ENCODE measurements at regions not wholly inside any gene's neighbourhood (a gene's known extent, or its start where the extent isn't known, plus 50 kb on each side); places are given as distances from the start of the nearest gene placed in this dataset.

DNA sequence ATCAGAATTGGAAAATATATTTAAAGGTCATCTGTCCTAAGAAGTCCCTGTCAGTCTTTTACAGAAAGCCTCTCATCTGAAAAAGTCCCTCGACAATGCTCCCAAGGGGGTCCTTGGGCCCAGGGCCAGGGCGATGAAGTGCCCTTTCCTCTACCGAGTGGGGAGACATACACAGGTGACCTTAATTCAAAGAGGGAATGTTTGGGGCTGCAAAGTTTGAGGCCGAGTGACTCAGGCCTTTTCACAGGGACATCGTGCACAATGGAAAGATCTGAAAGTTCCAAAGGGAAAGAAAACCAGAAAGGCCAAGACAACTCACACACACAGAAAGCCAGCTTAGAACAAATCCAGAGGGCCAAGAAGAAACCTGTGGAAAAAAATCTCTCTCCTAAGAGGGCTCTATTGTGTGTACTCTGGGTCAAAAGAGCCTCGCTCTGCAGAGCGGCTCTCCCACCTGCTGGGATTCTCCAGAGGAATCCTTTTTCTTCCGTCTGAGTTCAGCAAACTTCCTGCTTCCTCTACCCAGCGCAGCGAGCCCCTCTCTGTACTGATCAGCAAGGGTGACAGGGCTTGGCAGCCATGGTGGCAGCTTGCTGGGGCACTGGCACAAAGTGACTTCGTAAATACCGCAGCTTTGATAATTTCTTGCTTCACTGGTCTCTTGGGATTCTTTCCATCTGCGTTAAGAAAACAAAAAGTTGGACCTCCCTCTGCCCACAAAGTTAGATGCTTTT, 259.1 kb downstream of the OPA1 start:
- DNase-seq = no peak

GRCh38 chr3:193852901-193853300, 259.9 kb downstream of the OPA1 start:
- no peak for DNase-seq

DNA sequence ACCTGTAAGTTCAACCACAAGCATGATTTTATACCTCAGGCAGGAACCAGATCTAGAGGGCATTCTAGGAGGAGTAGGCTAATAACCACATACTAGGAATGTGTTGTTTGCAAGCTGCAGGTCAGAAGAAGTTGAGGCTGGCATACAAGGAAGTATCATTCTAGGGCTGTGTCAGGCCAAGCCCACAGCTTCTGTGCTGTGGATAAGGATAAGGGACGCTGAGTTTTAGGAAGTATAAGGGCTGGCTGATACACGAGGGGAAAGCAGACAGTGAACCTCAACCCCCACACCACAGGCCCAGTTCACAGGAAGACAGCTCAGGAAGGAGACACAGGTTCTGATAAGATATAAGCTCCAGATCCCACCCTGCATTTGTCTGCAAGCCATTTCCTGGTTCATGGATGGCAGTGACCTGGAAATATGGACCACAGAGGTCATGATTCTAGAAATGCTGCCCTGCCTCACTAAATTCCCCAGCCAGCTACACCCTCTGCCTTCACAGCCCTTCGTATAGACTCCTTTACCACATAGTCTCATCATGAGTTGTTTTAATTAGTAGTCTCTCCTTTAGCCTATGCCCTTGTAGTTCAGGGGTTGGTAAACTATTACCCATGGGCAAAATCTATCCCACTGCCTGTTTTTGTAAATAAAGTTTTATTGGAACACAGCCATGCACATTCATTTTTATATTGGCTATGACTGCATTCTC, 260.7 kb downstream of the OPA1 start:
- DNase-seq = no peak

GRCh38 chr3:193857996-193858395, 265.0 kb downstream of the OPA1 start:
- DNase-seq = no peak

- DNase-seq = no peak
Observed at GRCh38 chr3:193859195-193859594, 266.2 kb downstream of the OPA1 start.

GRCh38 chr3:193861012-193861411, 268.0 kb downstream of the OPA1 start:
- no peak for DNase-seq

- DNase-seq = no peak
Observed at GRCh38 chr3:193862843-193863242, 269.8 kb downstream of the OPA1 start.

- no peak for DNase-seq
Observed at GRCh38 chr3:193863657-193864357, 270.8 kb downstream of the OPA1 start.

DNA sequence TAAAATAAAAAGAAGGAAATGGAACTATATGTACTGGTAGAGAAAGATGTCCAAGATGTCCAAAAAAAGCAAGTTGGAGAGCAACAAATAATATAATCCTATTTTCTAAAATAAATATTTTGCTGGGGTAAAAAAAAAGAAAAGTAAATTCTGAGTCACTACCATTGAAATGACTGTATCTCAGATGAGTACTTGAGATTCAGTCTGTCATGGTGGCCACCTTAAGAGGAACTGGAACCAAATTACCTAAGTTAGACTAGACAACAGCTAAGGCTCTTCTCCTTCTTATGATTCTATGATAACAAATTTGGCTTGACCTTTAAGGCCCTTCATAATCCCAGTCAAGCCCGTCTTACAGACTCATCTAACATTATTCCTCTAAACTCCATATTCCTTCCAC, 270.6 kb upstream of the HES1 start:
- DNase-seq = no peak

DNA sequence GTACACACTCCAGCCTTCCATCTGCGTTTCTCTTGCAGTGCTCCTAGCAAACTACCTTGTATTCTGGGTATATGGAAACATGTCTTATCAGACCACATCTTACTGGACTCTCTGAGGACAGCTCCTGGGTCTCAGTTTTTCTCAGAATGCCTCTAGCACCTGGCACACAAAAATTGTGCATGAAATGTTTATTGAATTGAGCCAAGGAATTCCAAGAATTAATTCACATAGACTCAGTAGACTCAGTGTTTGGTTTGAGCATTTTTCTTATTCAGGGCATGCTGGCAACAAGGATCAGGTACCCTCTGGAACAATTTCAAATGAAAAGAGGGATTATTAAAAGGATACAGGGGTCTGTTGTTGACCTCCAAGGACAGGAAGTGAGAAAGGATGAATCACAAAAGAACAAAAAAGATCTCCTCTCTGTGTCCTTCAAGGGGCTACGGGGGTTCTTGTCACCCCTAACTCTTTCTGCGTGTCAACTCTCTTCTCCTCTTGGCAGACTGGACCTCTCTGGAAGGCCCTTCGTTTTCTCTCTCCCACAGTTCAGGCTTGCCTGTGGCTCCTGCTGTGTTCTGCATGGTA, 270.0 kb upstream of the HES1 start:
- no peak for DNase-seq

- no peak for DNase-seq
Observed at GRCh38 chr3:193868590-193868989, 267.4 kb upstream of the HES1 start.

DNA sequence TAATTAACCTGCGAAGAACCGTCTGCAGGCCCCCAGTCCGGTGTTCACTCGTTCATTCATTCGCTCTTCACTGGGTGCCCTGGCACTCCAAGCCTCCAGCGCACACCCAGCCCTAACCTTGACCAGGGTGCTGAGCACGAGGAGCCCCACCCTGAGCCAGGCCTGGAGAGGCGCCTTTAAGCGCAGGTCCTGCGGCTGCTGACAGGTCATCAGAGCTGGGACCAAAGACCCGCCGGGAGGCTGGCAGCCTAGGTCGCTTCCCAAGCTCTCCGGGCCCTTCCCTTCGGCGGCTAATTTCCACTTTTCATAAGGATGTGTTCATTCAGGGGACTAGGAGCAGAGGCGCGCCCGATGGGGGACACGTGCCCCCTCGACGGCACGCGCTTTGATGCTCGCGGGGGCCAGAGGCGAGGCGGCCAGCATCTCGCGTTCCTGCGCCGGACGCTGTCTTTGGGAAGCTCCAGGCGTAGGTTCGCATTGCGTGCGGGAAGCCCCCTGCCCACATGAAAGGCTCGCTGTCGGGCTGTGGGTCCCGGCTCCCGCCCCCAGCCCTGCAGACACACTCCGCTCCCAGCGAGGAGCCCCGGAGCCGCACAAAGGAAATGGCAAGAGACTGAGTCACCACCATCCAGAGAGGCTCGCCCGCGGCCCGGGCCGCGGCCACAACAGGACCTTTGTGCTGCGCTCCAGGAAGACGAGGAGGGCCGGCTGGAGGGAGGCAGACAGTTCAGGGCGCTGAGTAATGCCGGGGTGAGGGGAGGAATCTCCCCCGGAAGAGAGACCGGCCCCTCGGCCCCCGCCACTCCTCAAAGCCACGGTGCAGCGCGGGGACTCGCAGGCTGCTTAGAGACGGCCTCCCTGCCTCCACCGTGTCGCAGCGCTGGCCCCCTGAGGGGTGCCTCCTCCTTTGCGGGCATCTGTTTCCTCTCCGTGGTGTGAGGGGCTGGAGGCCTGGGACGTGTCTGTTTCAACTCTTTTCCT, 266.4 kb upstream of the HES1 start:
- DNase-seq = no peak

GRCh38 chr3:193870376-193871219, 265.4 kb upstream of the HES1 start:
- no peak for DNase-seq

DNA sequence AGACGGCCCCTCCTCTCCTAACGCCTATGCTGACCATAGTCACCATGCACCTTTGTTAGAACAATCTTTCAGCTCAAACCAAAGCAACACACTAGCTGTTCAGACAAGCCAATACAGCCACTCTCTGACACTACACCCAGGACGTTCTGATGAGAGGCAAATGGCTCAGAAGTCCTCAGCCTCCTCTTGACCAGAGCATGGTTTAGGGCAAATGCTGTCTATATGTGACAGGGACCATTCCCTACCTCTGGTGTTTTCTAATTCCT, 264.8 kb upstream of the HES1 start:
- no peak for DNase-seq

GRCh38 chr3:193872265-193872753, 263.6 kb upstream of the HES1 start:
- DNase-seq = no peak

GRCh38 chr3:193873426-193874201, 262.3 kb upstream of the HES1 start:
- no peak for DNase-seq

DNA sequence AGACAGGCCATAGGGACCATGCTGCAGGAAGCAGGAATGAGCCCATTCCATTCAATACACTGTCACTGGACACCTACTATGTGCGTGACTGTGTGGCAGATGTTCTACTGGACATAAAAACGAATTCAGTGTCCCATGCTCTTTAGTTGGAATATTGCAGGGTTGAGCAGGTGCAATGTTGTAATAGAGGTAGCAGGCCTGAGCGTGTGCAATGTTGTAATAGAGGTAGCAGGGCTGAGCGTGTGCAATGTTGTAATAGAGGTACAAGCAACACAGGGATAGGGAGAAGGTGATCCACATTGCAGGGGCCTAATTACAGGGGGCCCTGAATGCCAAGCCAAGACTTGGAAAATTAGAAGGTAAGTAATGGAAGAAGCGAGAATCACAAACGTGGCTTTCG, 261.4 kb upstream of the HES1 start:
- DNase-seq = no peak

- no peak for DNase-seq
Observed at GRCh38 chr3:193874997-193875593, 260.9 kb upstream of the HES1 start.

- no peak for DNase-seq
Observed at GRCh38 chr3:193875601-193876321, 260.2 kb upstream of the HES1 start.

All from stimulated activated CD4-positive, alpha-beta T cell treated with anti-CD3 and anti-CD28 coated beads, Interleukin-4, amount 100 ng/mL, for 24 hours (primary cell).